Ammon's horn (tissue), 1 donor: ENCODE measurements at regions not wholly inside any gene's neighbourhood (a gene's known extent, or its start where the extent isn't known, plus 50 kb on each side); places are given as distances from the start of the nearest gene placed in this dataset.

Source experiments
- DNase-seq: peaks from one replicate; pipeline ENCODE4 v3.0.0-alpha.2; 2016; ENCODE audit warnings: low spot score

DNA sequence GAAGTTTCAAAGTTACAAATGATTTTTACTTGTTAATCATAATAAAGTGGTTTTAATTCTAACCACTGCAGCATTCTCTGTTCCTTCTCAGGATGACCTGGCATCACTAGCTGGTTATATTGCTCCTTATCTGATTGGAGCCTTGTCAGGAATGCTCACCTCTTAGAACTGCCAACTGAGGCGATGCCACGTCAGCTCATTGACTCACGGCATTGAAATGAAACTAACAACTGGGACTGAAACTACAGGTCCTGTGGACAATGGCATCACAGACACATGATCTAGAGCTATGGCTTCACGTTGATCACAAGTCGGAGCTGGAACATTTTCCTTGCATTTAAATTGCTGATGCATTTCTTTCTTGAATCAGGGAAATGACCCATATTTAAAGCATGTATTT lies 54.9 kb upstream of the MAP2 start:
- DNase-seq: no peak

- no peak for DNase-seq
These were observed 54.2 kb upstream of the MAP2 start for GRCh38 chr2:209369656-209370055.

- no peak for DNase-seq
These were observed 52.4 kb upstream of the MAP2 start for GRCh38 chr2:209371407-209371806.
